SU-DHL-6 (cell line): ENCODE measurements at regions not wholly inside any gene's neighbourhood (a gene's known extent, or its start where the extent isn't known, plus 50 kb on each side); places are given as distances from the start of the nearest gene placed in this dataset.

ENCODE experiments used
- H2AFZ ChIP-seq: fragments of 200-600 bp; sonication (generic); 2 replicates; pipeline ENCODE4 v1.6.1; 2014; ENCODE audit warnings: low read depth, mild to moderate bottlenecking, moderate library complexity, mixed read lengths, antibody characterized with exemption, low read length; ENCODE audit not compliant: severe bottlenecking
- H3F3A ChIP-seq: fragments of 200-600 bp; shearing (Covaris generic); 2 replicates; pipeline ENCODE4 v1.6.0; 2016; ENCODE audit warnings: antibody characterized with exemption, mild to moderate bottlenecking; ENCODE audit not compliant: insufficient read depth
- H3K27ac ChIP-seq: fragments of 200-600 bp; sonication (generic); 2 replicates; pipeline ENCODE4 v1.5.1; 2016; ENCODE audit warnings: low read depth, mild to moderate bottlenecking, low read length, moderate library complexity, mixed read lengths
- H3K27me3 ChIP-seq: fragments of 200-600 bp; sonication (generic), shearing (Covaris generic); 2 replicates; pipeline ENCODE4 v1.6.0; 2014; ENCODE audit warnings: mild to moderate bottlenecking, low read length
- H3K36me3 ChIP-seq: fragments of 200-600 bp; sonication (generic); 2 replicates; pipeline ENCODE4 v1.6.1; 2014; ENCODE audit warnings: mild to moderate bottlenecking, low read length, mixed read lengths
- H3K4me2 ChIP-seq: fragments of 300-600, 200-600 bp; shearing (Covaris generic), sonication (generic); 2 replicates; pipeline ENCODE4 v1.6.0; 2014; ENCODE audit warnings: low read length, low read depth, mild to moderate bottlenecking; ENCODE audit not compliant: poor library complexity, severe bottlenecking
- H3K4me3 ChIP-seq: fragments of 200-600 bp; sonication (generic); 2 replicates; pipeline ENCODE4 v1.5.1; 2014; ENCODE audit warnings: antibody characterized with exemption, low read length, mild to moderate bottlenecking, mixed read lengths; ENCODE audit not compliant: insufficient read depth, poor library complexity, severe bottlenecking
- H3K79me2 ChIP-seq: fragments of 200-600 bp; sonication (generic); 2 replicates; pipeline ENCODE4 v1.6.1; 2014; ENCODE audit warnings: mild to moderate bottlenecking, low read length, moderate library complexity; ENCODE audit not compliant: insufficient read depth
- H3K9ac ChIP-seq: fragments of 200-600 bp; sonication (generic); 2 replicates; pipeline ENCODE4 v1.7.0; 2014; ENCODE audit warnings: mild to moderate bottlenecking, low read length
- H3K9me2 ChIP-seq: fragments of 200-600 bp; sonication (generic); replicated peaks from 2 replicates; pipeline ENCODE4 v1.6.1; 2014; ENCODE audit warnings: low read length; ENCODE audit not compliant: insufficient read depth
- H3K9me3 ChIP-seq: fragments of 200-600 bp; sonication (generic); 2 replicates; pipeline ENCODE4 v1.6.1; 2014; ENCODE audit warnings: low read length, mixed read lengths; ENCODE audit not compliant: insufficient read depth
- H4K20me1 ChIP-seq: fragments of 200-600 bp; sonication (generic); 2 replicates; pipeline ENCODE4 v1.6.1; 2014; ENCODE audit warnings: low read depth, mild to moderate bottlenecking, antibody characterized with exemption, low read length, moderate library complexity, mixed read lengths
- CTCF ChIP-seq: fragments of 200-600 bp; sonication (generic); IDR thresholded peaks from one replicate; pipeline ENCODE4 v1.5.1; 2017; ENCODE audit warnings: antibody characterized with exemption, mild to moderate bottlenecking, low read length, moderate library complexity; ENCODE audit not compliant: insufficient read depth, poor library complexity, severe bottlenecking
- EZH2phosphoT487 ChIP-seq: fragments of 200-600 bp; sonication (generic), shearing (Covaris generic); conservative IDR thresholded peaks from 2 replicates; pipeline ENCODE4 v1.6.1; 2018; ENCODE audit warnings: mild to moderate bottlenecking, antibody characterized with exemption, low read length, moderate library complexity, mixed read lengths

GRCh38 chr7:46215987-46216567 is 295.0 kb upstream of the IGFBP3 start:
- H3K27ac ChIP-seq, result no peak overlapping the region
- no peak overlapping the region for H3K4me2 ChIP-seq
- no peaks in the 10 kb centered on the region for H3K9me3 ChIP-seq
- no peaks in the 10 kb centered on the region for H3K79me2 ChIP-seq
- H3F3A ChIP-seq, result no peaks in the 10 kb centered on the region
- H3K4me3 ChIP-seq, result no peak overlapping the region
- no peak for TF ChIP-seq EZH2phosphoT487
- no peak for TF ChIP-seq CTCF
- no peaks in the 10 kb centered on the region; the same call in 1 of the 2 replicates for H3K9me2 ChIP-seq
- no peaks in the 10 kb centered on the region for H3K36me3 ChIP-seq
- H4K20me1 ChIP-seq, result no peaks in the 10 kb centered on the region
- H3K27me3 ChIP-seq, result no peaks in the 10 kb centered on the region
- no peak overlapping the region for H3K9ac ChIP-seq
- H2AFZ ChIP-seq, result no peak overlapping the region

GRCh38 chr7:46214526-46214925 is 293.5 kb upstream of the IGFBP3 start:
- no peak overlapping the region for H3K9ac ChIP-seq
- no peaks in the 10 kb centered on the region for H3K9me3 ChIP-seq
- no peaks in the 10 kb centered on the region for H3K36me3 ChIP-seq
- H3K27ac ChIP-seq, result no peak overlapping the region
- H3F3A ChIP-seq, result no peaks in the 10 kb centered on the region
- H3K4me3 ChIP-seq, result no peak overlapping the region
- no peaks in the 10 kb centered on the region for H3K79me2 ChIP-seq
- TF ChIP-seq CTCF, result no peak
- TF ChIP-seq EZH2phosphoT487, result no peak
- H2AFZ ChIP-seq, result no peak overlapping the region
- no peaks in the 10 kb centered on the region for H3K27me3 ChIP-seq
- H4K20me1 ChIP-seq, result no peaks in the 10 kb centered on the region
- H3K9me2 ChIP-seq, result no peaks in the 10 kb centered on the region; the same call in 1 of the 2 replicates
- H3K4me2 ChIP-seq, result no peak overlapping the region

GRCh38 chr7:46213154-46213537 is 292.1 kb upstream of the IGFBP3 start:
- Histone ChIP-seq H3K4me2 (no peak overlapping the region), H3F3A (no peaks in the 10 kb centered on the region)
- TF ChIP-seq EZH2phosphoT487 (no peak), CTCF (no peak)

More at GRCh38 chr7:46213154-46213537, 292.1 kb upstream of the IGFBP3 start:
- Histone ChIP-seq H3K9me2 (no peaks in the 10 kb centered on the region), H4K20me1 (no peaks in the 10 kb centered on the region), H3K27ac (no peak overlapping the region), H3K4me3 (no peak overlapping the region), H2AFZ (no peak overlapping the region), H3K9me3 (no peaks in the 10 kb centered on the region), H3K79me2 (no peaks in the 10 kb centered on the region), H3K36me3 (no peaks in the 10 kb centered on the region), H3K27me3 (no peaks in the 10 kb centered on the region), H3K9ac (no peak overlapping the region)
